ENCODE measurements at regions not wholly inside any gene's neighbourhood (a gene's known extent, or its start where the extent isn't known, plus 50 kb on each side); places are given as distances from the start of the nearest gene placed in this dataset.

DNA sequence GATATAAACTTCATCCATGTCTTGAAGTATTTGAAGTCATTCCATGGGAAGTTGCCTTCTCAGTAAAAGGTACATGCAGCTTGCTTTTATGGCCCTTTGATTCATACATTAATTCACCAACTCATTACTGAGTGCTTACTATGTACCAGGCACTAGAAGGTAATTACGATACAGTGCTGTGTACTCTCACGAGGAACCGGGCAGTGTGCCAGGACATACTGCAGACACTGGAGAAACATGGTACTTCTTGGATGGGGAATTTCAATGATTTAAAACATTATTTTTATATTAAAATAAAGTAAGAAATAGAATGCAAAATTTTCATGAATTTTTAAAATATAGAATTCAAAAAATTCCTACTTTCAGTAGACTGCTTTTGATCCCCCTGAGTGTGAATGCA is 71.4 kb upstream of the WDR41 start:
- intact Hi-C loops (cut with DNase I), result no loop called here
- H3K9ac ChIP-seq (ENCODE audit: low read length in 3 of 3), result no peak overlapping the region
- no peak overlapping the region for H3K27ac ChIP-seq (ENCODE audit: low read depth in 2 of 2, low read length in 2 of 2)
- FAIRE-seq (no peak), DNase-seq (no peak)
- H3K36me3 ChIP-seq (ENCODE audit: control insufficient read depth in 2 of 3, insufficient read depth in 3 of 3, low read length in 3 of 3), result no peaks in the 10 kb centered on the region
- no peaks in the 10 kb centered on the region for H3K9me3 ChIP-seq (ENCODE audit: control insufficient read depth in 2 of 3, insufficient read depth in 1 of 3, low read length in 3 of 3)
- no peaks in the 10 kb centered on the region for H3K4me1 ChIP-seq (ENCODE audit: control insufficient read depth in 2 of 3, insufficient read depth in 2 of 3, low read depth in 1 of 3, low read length in 3 of 3)
- no peak overlapping the region for H3K4me3 ChIP-seq (ENCODE audit: low read length in 3 of 3)
- TF ChIP-seq, protein P1, sequence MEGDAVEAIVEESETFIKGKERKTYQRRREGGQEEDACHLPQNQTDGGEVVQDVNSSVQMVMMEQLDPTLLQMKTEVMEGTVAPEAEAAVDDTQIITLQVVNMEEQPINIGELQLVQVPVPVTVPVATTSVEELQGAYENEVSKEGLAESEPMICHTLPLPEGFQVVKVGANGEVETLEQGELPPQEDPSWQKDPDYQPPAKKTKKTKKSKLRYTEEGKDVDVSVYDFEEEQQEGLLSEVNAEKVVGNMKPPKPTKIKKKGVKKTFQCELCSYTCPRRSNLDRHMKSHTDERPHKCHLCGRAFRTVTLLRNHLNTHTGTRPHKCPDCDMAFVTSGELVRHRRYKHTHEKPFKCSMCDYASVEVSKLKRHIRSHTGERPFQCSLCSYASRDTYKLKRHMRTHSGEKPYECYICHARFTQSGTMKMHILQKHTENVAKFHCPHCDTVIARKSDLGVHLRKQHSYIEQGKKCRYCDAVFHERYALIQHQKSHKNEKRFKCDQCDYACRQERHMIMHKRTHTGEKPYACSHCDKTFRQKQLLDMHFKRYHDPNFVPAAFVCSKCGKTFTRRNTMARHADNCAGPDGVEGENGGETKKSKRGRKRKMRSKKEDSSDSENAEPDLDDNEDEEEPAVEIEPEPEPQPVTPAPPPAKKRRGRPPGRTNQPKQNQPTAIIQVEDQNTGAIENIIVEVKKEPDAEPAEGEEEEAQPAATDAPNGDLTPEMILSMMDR (IDR thresholded peaks at IDR 0.05; ENCODE audit: borderline replicate concordance, extremely low read depth, insufficient read depth), result no peak
- no peaks in the 10 kb centered on the region for H3K27me3 ChIP-seq (ENCODE audit: control insufficient read depth, insufficient read depth, low read length)

DNA sequence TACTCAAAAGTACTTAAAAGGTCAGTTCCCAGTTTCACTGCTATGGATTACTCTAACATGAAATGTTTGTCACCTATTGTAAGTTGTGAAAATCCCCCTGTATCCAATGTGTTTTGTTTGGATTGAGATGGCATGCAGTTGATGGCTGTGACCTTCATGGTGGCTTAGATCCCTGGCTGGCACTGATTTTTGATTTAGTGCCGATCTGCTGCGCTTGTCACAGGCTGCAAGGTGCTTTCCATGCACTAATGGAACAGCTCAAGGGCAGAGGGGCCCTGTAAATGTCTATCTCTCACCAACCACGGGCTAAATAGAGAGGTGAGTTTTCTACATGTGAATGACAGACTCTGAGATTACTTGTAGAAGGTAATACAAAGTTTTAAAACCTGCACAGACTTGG is 69.8 kb upstream of the WDR41 start:
- Histone ChIP-seq H3K4me3 (ENCODE audit: low read length in 3 of 3) (no peak overlapping the region), H3K27me3 (ENCODE audit: control insufficient read depth, insufficient read depth, low read length) (no peaks in the 10 kb centered on the region), H3K27ac (ENCODE audit: low read depth in 2 of 2, low read length in 2 of 2) (no peak overlapping the region), H3K9ac (ENCODE audit: low read length in 3 of 3) (no peak overlapping the region), H3K4me1 (ENCODE audit: control insufficient read depth in 2 of 3, insufficient read depth in 2 of 3, low read depth in 1 of 3, low read length in 3 of 3) (no peaks in the 10 kb centered on the region), H3K9me3 (ENCODE audit: control insufficient read depth in 2 of 3, insufficient read depth in 1 of 3, low read length in 3 of 3) (no peaks in the 10 kb centered on the region), H3K36me3 (ENCODE audit: control insufficient read depth in 2 of 3, insufficient read depth in 3 of 3, low read length in 3 of 3) (no peaks in the 10 kb centered on the region)
- TF ChIP-seq, protein P1 (IDR thresholded peaks at IDR 0.05; ENCODE audit: borderline replicate concordance, extremely low read depth, insufficient read depth), result no peak
- DNase-seq (no peak), FAIRE-seq (no peak)
- intact Hi-C loops (cut with DNase I), result no loop called here

- FAIRE-seq, result no peak
- peak in 2 of 5 donors; percentile 63 to 75 for DNase-seq
- no peak overlapping the region for H3K4me3 ChIP-seq (ENCODE audit: low read length in 3 of 3)
- H3K27ac ChIP-seq (ENCODE audit: low read depth in 2 of 2, low read length in 2 of 2), result no peak overlapping the region
- intact Hi-C loops (cut with DNase I), result no loop called here
- no peaks in the 10 kb centered on the region for H3K9me3 ChIP-seq (ENCODE audit: control insufficient read depth in 2 of 3, insufficient read depth in 1 of 3, low read length in 3 of 3)
- H3K27me3 ChIP-seq (ENCODE audit: control insufficient read depth, insufficient read depth, low read length), result no peaks in the 10 kb centered on the region
- H3K36me3 ChIP-seq (ENCODE audit: control insufficient read depth in 2 of 3, insufficient read depth in 3 of 3, low read length in 3 of 3), result no peaks in the 10 kb centered on the region
- TF ChIP-seq, protein P1 (IDR thresholded peaks at IDR 0.05; ENCODE audit: borderline replicate concordance, extremely low read depth, insufficient read depth), result peak; percentile 44
- no peaks in the 10 kb centered on the region for H3K4me1 ChIP-seq (ENCODE audit: control insufficient read depth in 2 of 3, insufficient read depth in 2 of 3, low read depth in 1 of 3, low read length in 3 of 3)
- no peak overlapping the region for H3K9ac ChIP-seq (ENCODE audit: low read length in 3 of 3)
Measured at GRCh38 chr5:77560677-77561263, 68.7 kb upstream of the WDR41 start.

GRCh38 chr5:77558266-77558665 is 66.2 kb upstream of the WDR41 start:
- no peaks in the 10 kb centered on the region for H3K4me1 ChIP-seq (ENCODE audit: control insufficient read depth in 2 of 3, insufficient read depth in 2 of 3, low read depth in 1 of 3, low read length in 3 of 3)
- no peaks in the 10 kb centered on the region for H3K36me3 ChIP-seq (ENCODE audit: control insufficient read depth in 2 of 3, insufficient read depth in 3 of 3, low read length in 3 of 3)
- no peak overlapping the region for H3K27ac ChIP-seq (ENCODE audit: low read depth in 2 of 2, low read length in 2 of 2)
- no peaks in the 10 kb centered on the region for H3K9me3 ChIP-seq (ENCODE audit: control insufficient read depth in 2 of 3, insufficient read depth in 1 of 3, low read length in 3 of 3)
- no peaks in the 10 kb centered on the region for H3K27me3 ChIP-seq (ENCODE audit: control insufficient read depth, insufficient read depth, low read length)
- intact Hi-C loops (cut with DNase I), result no loop called here
- FAIRE-seq (no peak), DNase-seq (no peak)
- H3K9ac ChIP-seq (ENCODE audit: low read length in 3 of 3), result no peak overlapping the region
- TF ChIP-seq, protein P1 (IDR thresholded peaks at IDR 0.05; ENCODE audit: borderline replicate concordance, extremely low read depth, insufficient read depth), result no peak
- no peak overlapping the region for H3K4me3 ChIP-seq (ENCODE audit: low read length in 3 of 3)
